ENCODE measurements at regions not wholly inside any gene's neighbourhood (a gene's known extent, or its start where the extent isn't known, plus 50 kb on each side); places are given as distances from the start of the nearest gene placed in this dataset.

GRCh38 chr3:46132565-46132964, 75.5 kb downstream of the CCR1 start:
- TF ChIP-seq CTCF (conservative IDR thresholded peaks at IDR 0.05) (no peak), ZFX (IDR thresholded peaks at IDR 0.05) (no peak)
